ENCODE measurements at regions not wholly inside any gene's neighbourhood (a gene's known extent, or its start where the extent isn't known, plus 50 kb on each side); places are given as distances from the start of the nearest gene placed in this dataset.

DNA sequence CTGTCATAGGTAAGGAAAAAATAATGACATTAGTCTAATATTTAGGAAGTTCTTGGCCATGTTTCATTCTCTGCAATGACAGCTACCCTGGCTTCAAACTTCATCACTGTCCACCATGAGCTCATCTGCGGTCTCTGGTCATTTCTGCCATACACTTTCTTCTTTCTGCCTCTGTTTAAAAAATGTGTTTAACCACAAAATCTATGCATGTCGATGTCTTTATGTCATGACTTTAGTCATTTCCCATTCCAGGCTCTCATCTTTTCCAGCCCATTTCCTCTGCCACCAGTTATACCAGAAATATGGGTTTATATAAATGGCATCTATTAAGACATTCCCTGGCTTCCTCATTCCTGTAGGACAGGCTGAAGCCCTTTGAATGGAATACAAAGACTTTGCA, 68.5 kb upstream of the DUSP10 start:
- Mint-ChIP-seq H3K4me3 (peak overlapping the region; percentile 52), H3K27ac (peak overlapping the region; percentile 91), H3K27me3 (no peaks in the 10 kb centered on the region), H3K36me3 (ENCODE audit: low read depth) (no peaks in the 10 kb centered on the region), H3K4me1 (peaks cover 61% of the 10 kb centered on the region), H3K9me3 (no peaks in the 10 kb centered on the region)
- ATAC-seq (ENCODE audit: low read depth) (no peak), DNase-seq (no peak)
- TF ChIP-seq, protein P1, sequence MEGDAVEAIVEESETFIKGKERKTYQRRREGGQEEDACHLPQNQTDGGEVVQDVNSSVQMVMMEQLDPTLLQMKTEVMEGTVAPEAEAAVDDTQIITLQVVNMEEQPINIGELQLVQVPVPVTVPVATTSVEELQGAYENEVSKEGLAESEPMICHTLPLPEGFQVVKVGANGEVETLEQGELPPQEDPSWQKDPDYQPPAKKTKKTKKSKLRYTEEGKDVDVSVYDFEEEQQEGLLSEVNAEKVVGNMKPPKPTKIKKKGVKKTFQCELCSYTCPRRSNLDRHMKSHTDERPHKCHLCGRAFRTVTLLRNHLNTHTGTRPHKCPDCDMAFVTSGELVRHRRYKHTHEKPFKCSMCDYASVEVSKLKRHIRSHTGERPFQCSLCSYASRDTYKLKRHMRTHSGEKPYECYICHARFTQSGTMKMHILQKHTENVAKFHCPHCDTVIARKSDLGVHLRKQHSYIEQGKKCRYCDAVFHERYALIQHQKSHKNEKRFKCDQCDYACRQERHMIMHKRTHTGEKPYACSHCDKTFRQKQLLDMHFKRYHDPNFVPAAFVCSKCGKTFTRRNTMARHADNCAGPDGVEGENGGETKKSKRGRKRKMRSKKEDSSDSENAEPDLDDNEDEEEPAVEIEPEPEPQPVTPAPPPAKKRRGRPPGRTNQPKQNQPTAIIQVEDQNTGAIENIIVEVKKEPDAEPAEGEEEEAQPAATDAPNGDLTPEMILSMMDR (IDR thresholded peaks at IDR 0.05) = no peak
- ChIA-PET POLR2A (interaction anchor here (1.0 to 3.2 kb wide), 6 partner anchors 12 to 68 kb away, joined by 3 to 36 read pairs (median 22); partner anchors contain the start of gene DUSP10), CTCF (interaction anchor here (2.4 kb wide), 1 partner anchor 67 kb away, joined by 5 read pairs; no protein-coding TSS in a partner anchor)
- intact Hi-C loops (cut with micrococcal nuclease) = no loop called here

DNA sequence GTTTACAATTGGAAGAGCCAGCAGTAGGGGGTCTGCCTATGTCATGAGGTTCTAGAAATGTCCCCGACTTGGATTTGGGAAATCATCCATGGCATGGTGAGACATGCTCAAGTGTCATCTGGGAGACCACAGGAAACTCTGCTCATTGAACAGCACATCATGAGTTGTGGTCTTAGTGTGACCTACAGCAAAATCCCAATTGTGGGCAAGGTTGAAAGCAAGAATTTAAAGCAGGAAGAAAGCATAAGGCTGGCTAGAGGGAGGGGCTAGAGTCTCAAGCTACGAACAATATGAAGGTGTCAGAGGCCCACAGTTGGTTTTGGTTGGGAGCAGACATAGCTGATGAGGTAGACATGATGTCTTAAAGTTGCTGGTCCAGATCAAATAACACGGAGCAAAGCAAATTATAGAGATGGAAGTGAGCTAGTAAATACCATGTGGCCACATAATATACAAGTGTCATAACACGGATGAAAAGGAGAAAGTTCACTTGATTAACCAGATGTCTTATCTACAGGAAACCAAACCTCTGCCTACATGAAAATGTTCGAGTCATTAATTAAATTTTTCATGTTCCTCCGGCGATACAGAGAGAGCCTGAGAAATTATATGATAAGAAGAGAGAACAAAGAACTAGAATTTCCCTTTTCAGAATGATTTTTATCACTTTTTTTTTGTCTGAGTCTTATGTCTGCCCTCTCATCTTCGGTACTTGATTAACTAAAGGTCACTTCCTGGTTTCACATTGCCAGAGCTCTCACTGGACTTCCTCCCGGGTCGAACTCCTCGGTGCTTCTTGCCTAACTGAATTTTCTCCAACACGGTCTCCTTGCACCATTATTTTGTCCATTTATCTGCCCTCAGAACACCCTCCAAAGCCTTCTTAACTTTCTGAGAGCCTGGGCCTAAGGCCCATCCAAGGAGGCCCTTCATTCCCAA, 67.5 kb upstream of the DUSP10 start:
- Mint-ChIP-seq H3K9me3 (no peaks in the 10 kb centered on the region), H3K27ac (peak overlapping the region; percentile 91), H3K27me3 (no peaks in the 10 kb centered on the region), H3K4me1 (peaks cover 72% of the 10 kb centered on the region), H3K36me3 (ENCODE audit: low read depth) (no peaks in the 10 kb centered on the region), H3K4me3 (peak overlapping the region; percentile 52)
- intact Hi-C loops (cut with micrococcal nuclease) = loop anchor here (1.0 to 2.0 kb wide), 4 partner anchors 12 to 31 kb away; no protein-coding TSS in a partner anchor
- ChIA-PET POLR2A (interaction anchor here (0.5 to 3.2 kb wide), 12 partner anchors 13 to 95 kb away, joined by 3 to 36 read pairs (median 8); partner anchors contain the start of gene DUSP10), CTCF (interaction anchor here (0.6 to 2.4 kb wide), 3 partner anchors 15 to 297 kb away, joined by 3 to 5 read pairs (median 5); no protein-coding TSS in a partner anchor)
- TF ChIP-seq, protein P1 (IDR thresholded peaks at IDR 0.05) = no peak
- DNase-seq (no peak), ATAC-seq (ENCODE audit: low read depth) (peak; percentile 73)

DNA sequence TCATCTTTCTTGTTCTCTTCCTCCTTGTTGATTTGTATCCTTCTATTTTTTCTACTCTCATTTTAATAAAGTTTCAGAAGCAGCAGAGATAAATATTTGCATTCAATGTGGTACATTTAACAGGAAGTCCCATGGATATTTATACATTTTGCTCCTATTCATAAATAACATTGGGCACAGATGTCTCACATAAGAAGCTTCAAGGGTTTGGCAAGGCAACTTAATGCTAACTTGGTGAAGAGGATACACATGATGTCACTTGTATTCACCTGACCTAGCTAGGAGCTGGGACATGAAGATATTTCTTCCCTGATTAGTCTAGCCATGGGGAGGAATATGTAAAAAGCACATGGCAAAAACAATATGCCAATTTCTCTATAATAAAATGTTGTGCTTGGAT, 65.1 kb upstream of the DUSP10 start:
- peak overlapping the region; percentile 55 for H3K4me3 Mint-ChIP-seq
- ATAC-seq (ENCODE audit: low read depth) = no peak
- no peaks in the 10 kb centered on the region for H3K36me3 Mint-ChIP-seq (ENCODE audit: low read depth)
- peaks cover 88% of the 10 kb centered on the region for H3K4me1 Mint-ChIP-seq
- ChIA-PET POLR2A (interaction anchor here (1.0 to 1.3 kb wide), 4 partner anchors 13 to 65 kb away, joined by 3 to 7 read pairs (median 4); partner anchors contain the start of gene DUSP10), CTCF (no interaction called here)
- TF ChIP-seq, protein P1 (IDR thresholded peaks at IDR 0.05) = no peak
- no peaks in the 10 kb centered on the region for H3K27me3 Mint-ChIP-seq
- intact Hi-C loops (cut with micrococcal nuclease) = no loop called here
- H3K9me3 Mint-ChIP-seq = no peaks in the 10 kb centered on the region
- no peak for DNase-seq
- peak overlapping the region; percentile 74 for H3K27ac Mint-ChIP-seq

DNA sequence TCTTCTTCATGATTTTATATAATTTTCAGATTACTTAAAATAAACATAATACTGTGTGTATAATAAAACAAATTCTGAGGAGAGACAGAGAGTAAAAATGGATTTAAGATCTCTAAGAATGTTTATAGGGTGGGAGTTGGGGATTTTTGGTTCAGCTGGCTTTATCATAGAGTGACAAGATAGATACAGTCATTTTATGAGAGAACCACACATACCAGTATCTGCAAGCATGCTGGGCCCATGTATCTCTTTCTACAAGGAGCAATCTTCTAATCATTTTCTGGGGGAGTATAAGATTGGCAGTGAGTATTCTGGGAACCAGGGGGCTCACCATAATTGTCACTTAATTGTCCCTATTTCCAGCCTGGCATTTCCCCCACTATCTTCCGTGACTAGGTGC, 64.3 kb upstream of the DUSP10 start:
- Mint-ChIP-seq H3K9me3 (no peaks in the 10 kb centered on the region), H3K4me1 (peaks cover 89% of the 10 kb centered on the region), H3K36me3 (ENCODE audit: low read depth) (no peaks in the 10 kb centered on the region), H3K4me3 (peak overlapping the region; percentile 55), H3K27me3 (no peaks in the 10 kb centered on the region), H3K27ac (peak overlapping the region; percentile 74)
- DNase-seq = no peak
- ChIA-PET CTCF (no interaction called here), POLR2A (interaction anchor here (1.2 kb wide), 1 partner anchor 13 kb away, joined by 5 read pairs; no protein-coding TSS in a partner anchor)
- TF ChIP-seq, protein P1 (IDR thresholded peaks at IDR 0.05) = no peak
- intact Hi-C loops (cut with micrococcal nuclease) = no loop called here
- no peak for ATAC-seq (ENCODE audit: low read depth)

DNA sequence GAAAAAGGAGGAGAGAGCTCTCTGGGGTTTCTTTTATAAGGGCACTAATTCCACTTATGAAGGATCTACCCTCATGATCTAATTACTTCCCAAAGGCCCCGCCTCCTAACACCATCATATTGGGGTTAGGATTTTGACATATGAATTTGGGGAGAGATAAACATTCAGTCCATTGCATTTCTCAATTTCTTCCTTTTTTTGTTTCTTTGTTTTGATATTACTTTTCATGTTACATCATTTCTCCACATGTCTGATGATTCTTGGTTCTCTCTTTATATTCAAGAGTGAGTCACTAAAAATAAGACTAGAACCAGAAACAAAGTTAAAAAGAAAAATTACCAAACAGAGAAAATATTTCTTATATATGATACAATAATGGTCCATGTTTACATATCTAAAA, 63.2 kb upstream of the DUSP10 start:
- peaks cover 84% of the 10 kb centered on the region for H3K4me1 Mint-ChIP-seq
- no peak for DNase-seq
- H3K27me3 Mint-ChIP-seq = no peaks in the 10 kb centered on the region
- intact Hi-C loops (cut with micrococcal nuclease) = no loop called here
- peaks cover 2% of the 10 kb centered on the region for H3K9me3 Mint-ChIP-seq
- no peak for ATAC-seq (ENCODE audit: low read depth)
- H3K36me3 Mint-ChIP-seq (ENCODE audit: low read depth) = no peaks in the 10 kb centered on the region
- TF ChIP-seq, protein P1 (IDR thresholded peaks at IDR 0.05) = no peak
- peak overlapping the region; percentile 65 for H3K27ac Mint-ChIP-seq
- peak overlapping the region; percentile 8 for H3K4me3 Mint-ChIP-seq
- POLR2A ChIA-PET = interaction anchor here (1.1 to 1.2 kb wide), 3 partner anchors 12 to 63 kb away, joined by 3 to 5 read pairs (median 3); partner anchors contain the start of gene DUSP10
- CTCF ChIA-PET = no interaction called here
